ENCODE measurements at regions not wholly inside any gene's neighbourhood (a gene's known extent, or its start where the extent isn't known, plus 50 kb on each side); places are given as distances from the start of the nearest gene placed in this dataset.

- Histone ChIP-seq H3K9me3 (ENCODE audit: insufficient read depth, low read depth, low read length) (no peaks in the 10 kb centered on the region), H3K9ac (ENCODE audit: low read depth, low read length, poor library complexity, severe bottlenecking) (no peak overlapping the region), H3K9me2 (replicated peaks; ENCODE audit: low read depth, low read length) (no peaks in the 10 kb centered on the region), H3K27me3 (ENCODE audit: insufficient read depth, low read length, poor library complexity, severe bottlenecking) (no peaks in the 10 kb centered on the region), H3F3A (ENCODE audit: low read depth) (no peaks in the 10 kb centered on the region), H2AFZ (ENCODE audit: low read length) (no peak overlapping the region), H3K4me2 (ENCODE audit: low read depth, low read length, poor library complexity, severe bottlenecking) (no peak overlapping the region), H3K79me2 (ENCODE audit: insufficient read depth, low read length) (no peaks in the 10 kb centered on the region), H4K20me1 (ENCODE audit: insufficient read depth, low read length, poor library complexity, severe bottlenecking) (no peaks in the 10 kb centered on the region), H3K36me3 (ENCODE audit: insufficient read depth, low read length) (no peaks in the 10 kb centered on the region), H3K4me1 (ENCODE audit: insufficient read depth, low read length, poor library complexity, severe bottlenecking) (no peaks in the 10 kb centered on the region), H3K4me3 (ENCODE audit: low read length, poor library complexity, severe bottlenecking) (no peak overlapping the region)
- TF ChIP-seq CTCF (conservative IDR thresholded peaks at IDR 0.05; ENCODE audit: low read length) = no peak
- TF ChIP-seq EZH2phosphoT487 (IDR thresholded peaks at IDR 0.05; ENCODE audit: borderline replicate concordance) = no peak
These were observed 1331.1 kb upstream of the ADGRL3 start for GRCh38 chr4:59869056-59869455.

- Histone ChIP-seq H3K9ac (ENCODE audit: low read depth, low read length, poor library complexity, severe bottlenecking) (no peak overlapping the region), H3K4me2 (ENCODE audit: low read depth, low read length, poor library complexity, severe bottlenecking) (no peak overlapping the region), H3K4me1 (ENCODE audit: insufficient read depth, low read length, poor library complexity, severe bottlenecking) (no peaks in the 10 kb centered on the region), H3K4me3 (ENCODE audit: low read length, poor library complexity, severe bottlenecking) (no peak overlapping the region), H3K79me2 (ENCODE audit: insufficient read depth, low read length) (no peaks in the 10 kb centered on the region), H3K36me3 (ENCODE audit: insufficient read depth, low read length) (no peaks in the 10 kb centered on the region), H3F3A (ENCODE audit: low read depth) (no peaks in the 10 kb centered on the region), H2AFZ (ENCODE audit: low read length) (no peak overlapping the region), H3K9me2 (replicated peaks; ENCODE audit: low read depth, low read length) (no peaks in the 10 kb centered on the region), H3K9me3 (ENCODE audit: insufficient read depth, low read depth, low read length) (no peaks in the 10 kb centered on the region), H3K27me3 (ENCODE audit: insufficient read depth, low read length, poor library complexity, severe bottlenecking) (no peaks in the 10 kb centered on the region), H4K20me1 (ENCODE audit: insufficient read depth, low read length, poor library complexity, severe bottlenecking) (no peaks in the 10 kb centered on the region)
- no peak for TF ChIP-seq CTCF (conservative IDR thresholded peaks at IDR 0.05; ENCODE audit: low read length)
- no peak for TF ChIP-seq EZH2phosphoT487 (IDR thresholded peaks at IDR 0.05; ENCODE audit: borderline replicate concordance)
These were observed 1330.6 kb upstream of the ADGRL3 start for GRCh38 chr4:59869559-59869958.

- H3K9me2 ChIP-seq (replicated peaks; ENCODE audit: low read depth, low read length) = no peaks in the 10 kb centered on the region
- no peaks in the 10 kb centered on the region for H4K20me1 ChIP-seq (ENCODE audit: insufficient read depth, low read length, poor library complexity, severe bottlenecking)
- H3K27me3 ChIP-seq (ENCODE audit: insufficient read depth, low read length, poor library complexity, severe bottlenecking) = no peaks in the 10 kb centered on the region
- no peak overlapping the region for H2AFZ ChIP-seq (ENCODE audit: low read length)
- H3F3A ChIP-seq (ENCODE audit: low read depth) = no peaks in the 10 kb centered on the region
- H3K36me3 ChIP-seq (ENCODE audit: insufficient read depth, low read length) = no peaks in the 10 kb centered on the region
- H3K4me1 ChIP-seq (ENCODE audit: insufficient read depth, low read length, poor library complexity, severe bottlenecking) = no peaks in the 10 kb centered on the region
- TF ChIP-seq EZH2phosphoT487 (IDR thresholded peaks at IDR 0.05; ENCODE audit: borderline replicate concordance) (no peak), CTCF (conservative IDR thresholded peaks at IDR 0.05; ENCODE audit: low read length) (no peak)
- H3K9ac ChIP-seq (ENCODE audit: low read depth, low read length, poor library complexity, severe bottlenecking) = no peak overlapping the region
- no peaks in the 10 kb centered on the region for H3K9me3 ChIP-seq (ENCODE audit: insufficient read depth, low read depth, low read length)
- no peak overlapping the region for H3K4me3 ChIP-seq (ENCODE audit: low read length, poor library complexity, severe bottlenecking)
- H3K4me2 ChIP-seq (ENCODE audit: low read depth, low read length, poor library complexity, severe bottlenecking) = no peak overlapping the region
- no peaks in the 10 kb centered on the region for H3K79me2 ChIP-seq (ENCODE audit: insufficient read depth, low read length)
These were observed 1318.5 kb upstream of the ADGRL3 start for GRCh38 chr4:59881632-59882031.
